NT2/D1 (cell line): ENCODE measurements at regions not wholly inside any gene's neighbourhood (a gene's known extent, or its start where the extent isn't known, plus 50 kb on each side); places are given as distances from the start of the nearest gene placed in this dataset.

ENCODE experiments used
- DNase-seq: peaks from one replicate; pipeline ENCODE4 v3.0.0-alpha.2; 2011; ENCODE audit warnings: low read depth, low spot score
- H3K27me3 ChIP-seq: 2 replicates; pipeline ENCODE4 v1.6.0; 2011; ENCODE audit warnings: mild to moderate bottlenecking; ENCODE audit not compliant: insufficient read length, insufficient read depth
- H3K36me3 ChIP-seq: 2 replicates; pipeline ENCODE4 v1.6.1; 2011; ENCODE audit warnings: mild to moderate bottlenecking, low read length, mixed read lengths; ENCODE audit not compliant: insufficient read depth, insufficient read length
- H3K4me1 ChIP-seq: 2 replicates; pipeline ENCODE4 v1.5.1; 2011; ENCODE audit not compliant: insufficient read depth, insufficient read length
- H3K4me3 ChIP-seq: 2 replicates; pipeline ENCODE4 v1.5.1; 2011; ENCODE audit warnings: low read depth; ENCODE audit not compliant: insufficient read length
- H3K9ac ChIP-seq: 2 replicates; pipeline ENCODE4 v1.6.0; 2011; ENCODE audit warnings: low read depth; ENCODE audit not compliant: insufficient read length
- H3K9me3 ChIP-seq: 2 replicates; pipeline ENCODE4 v1.5.1; 2011; ENCODE audit warnings: mild to moderate bottlenecking, low read length; ENCODE audit not compliant: insufficient read depth
- SUZ12 ChIP-seq: IDR thresholded peaks from 2 replicates; pipeline ENCODE4 v1.6.1; 2011; ENCODE audit not compliant: insufficient read length, insufficient read depth; ENCODE audit errors: extremely low read depth
- YY1 ChIP-seq: IDR thresholded peaks from 2 replicates; pipeline ENCODE4 v1.6.1; 2011; ENCODE audit not compliant: insufficient read length, insufficient read depth
- ZNF274 ChIP-seq: IDR thresholded peaks from 2 replicates; pipeline ENCODE4 v1.6.1; 2011; ENCODE audit warnings: mild to moderate bottlenecking, low read depth, low read length

DNA sequence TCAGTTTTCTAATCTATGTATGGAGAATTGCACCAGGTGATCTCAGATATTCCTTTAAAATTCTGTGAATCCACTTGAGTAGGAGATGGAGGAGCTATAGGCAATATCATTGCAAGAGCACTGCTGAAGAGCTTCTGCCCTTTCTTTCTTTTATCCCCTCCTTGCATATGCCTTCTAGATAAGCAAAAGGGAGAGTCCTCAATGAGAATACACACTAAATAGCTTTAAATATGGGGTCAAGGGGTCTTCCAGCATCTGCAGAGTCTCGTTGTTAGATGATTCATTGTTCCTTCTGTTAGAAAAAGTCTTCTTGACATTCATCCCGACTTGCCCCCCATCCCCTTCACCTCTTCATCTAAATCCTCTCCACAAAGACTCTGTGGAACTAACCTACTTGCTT lies 156.1 kb downstream of the PIK3R1 start:
- no peak for TF ChIP-seq SUZ12
- TF ChIP-seq ZNF274 = no peak
- no peak for TF ChIP-seq YY1
- H3K4me3 ChIP-seq = no peak overlapping the region
- no peak for DNase-seq
- no peaks in the 10 kb centered on the region for H3K27me3 ChIP-seq
- no peaks in the 10 kb centered on the region for H3K4me1 ChIP-seq
- H3K36me3 ChIP-seq = no peaks in the 10 kb centered on the region
- no peak overlapping the region for H3K9ac ChIP-seq
- H3K9me3 ChIP-seq = no peaks in the 10 kb centered on the region; the same call in 1 of the 2 replicates

DNA sequence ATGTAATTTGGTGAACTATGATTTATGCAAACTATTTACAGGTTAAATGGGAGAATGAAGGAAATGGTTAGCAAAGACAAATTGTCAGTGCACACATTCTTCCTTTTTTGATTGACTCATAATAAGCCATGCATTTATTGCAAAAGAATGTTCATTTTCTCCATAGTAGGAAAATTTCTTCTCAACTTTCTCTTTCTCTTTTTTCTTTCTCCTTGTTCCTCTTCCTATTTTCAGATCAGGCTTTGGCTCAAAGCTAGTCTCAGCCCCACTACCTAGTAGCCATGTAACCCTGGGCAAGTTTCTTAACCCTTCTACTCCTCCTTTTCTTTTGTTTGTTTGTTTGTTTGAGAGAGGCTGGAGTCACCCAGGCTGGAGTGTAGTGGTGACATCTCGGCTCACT lies 156.6 kb downstream of the PIK3R1 start:
- Histone ChIP-seq H3K9ac (no peak overlapping the region), H3K9me3 (no peaks in the 10 kb centered on the region; the same call in 1 of the 2 replicates), H3K4me1 (no peaks in the 10 kb centered on the region), H3K36me3 (no peaks in the 10 kb centered on the region), H3K27me3 (no peaks in the 10 kb centered on the region), H3K4me3 (no peak overlapping the region)
- DNase-seq = no peak
- TF ChIP-seq ZNF274 (no peak), SUZ12 (no peak), YY1 (no peak)

DNA sequence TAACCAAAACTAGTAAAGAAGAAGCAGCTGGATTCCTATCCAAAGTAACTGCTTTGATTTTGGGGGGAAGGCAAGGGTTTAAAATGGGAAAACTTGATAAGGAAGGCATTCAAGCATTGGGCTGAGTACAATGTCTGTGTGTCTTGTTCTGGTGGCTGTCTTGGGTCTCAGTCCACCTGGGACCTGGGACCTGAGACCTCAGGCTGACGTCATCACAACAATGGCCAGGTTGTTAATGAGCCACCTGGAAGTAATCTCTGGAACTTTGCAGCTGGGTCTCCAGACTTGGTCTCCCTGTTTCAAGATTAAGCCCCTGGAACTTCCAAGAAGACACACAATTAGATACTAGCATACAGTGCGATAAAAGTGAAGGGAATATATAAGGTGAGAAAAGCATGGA lies 157.5 kb downstream of the PIK3R1 start:
- no peak for DNase-seq
- Histone ChIP-seq H3K36me3 (no peaks in the 10 kb centered on the region), H3K4me1 (no peaks in the 10 kb centered on the region), H3K4me3 (no peak overlapping the region), H3K9me3 (no peaks in the 10 kb centered on the region; the same call in 1 of the 2 replicates), H3K9ac (no peak overlapping the region), H3K27me3 (no peaks in the 10 kb centered on the region)
- TF ChIP-seq SUZ12 = no peak
- TF ChIP-seq ZNF274 = no peak
- no peak for TF ChIP-seq YY1

GRCh38 chr5:68374796-68375518 lies 159.4 kb downstream of the PIK3R1 start:
- Histone ChIP-seq H3K9me3 (no peaks in the 10 kb centered on the region; the same call in 1 of the 2 replicates), H3K36me3 (no peaks in the 10 kb centered on the region), H3K4me1 (no peaks in the 10 kb centered on the region), H3K27me3 (no peaks in the 10 kb centered on the region), H3K9ac (no peak overlapping the region), H3K4me3 (no peak overlapping the region)
- TF ChIP-seq ZNF274 (no peak), YY1 (no peak), SUZ12 (no peak)
- no peak for DNase-seq

- H3K4me3 ChIP-seq = no peak overlapping the region
These were observed 160.0 kb downstream of the PIK3R1 start for GRCh38 chr5:68375540-68375939.

DNA sequence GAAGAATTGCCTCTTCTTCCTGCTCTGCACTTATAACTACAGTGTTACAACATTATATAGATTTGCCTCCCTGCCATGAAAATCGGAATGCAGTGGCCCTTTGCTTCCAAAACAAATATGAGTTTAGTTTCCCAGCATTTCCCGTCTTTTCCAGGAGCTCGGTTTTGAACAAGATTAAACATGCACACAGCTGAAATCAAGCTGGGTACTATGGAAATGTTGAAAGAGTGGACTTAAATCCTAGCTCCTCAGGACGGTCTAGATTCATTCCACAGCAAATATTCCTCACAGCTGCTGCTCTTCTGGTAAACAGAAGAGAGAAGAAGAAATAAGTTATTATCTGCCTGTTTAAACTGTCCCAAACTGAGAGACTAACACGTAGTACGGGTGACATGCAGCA lies 161.4 kb downstream of the PIK3R1 start:
- no peaks in the 10 kb centered on the region; the same call in 1 of the 2 replicates for H3K9me3 ChIP-seq
- H3K27me3 ChIP-seq = no peaks in the 10 kb centered on the region
- no peak for DNase-seq
- TF ChIP-seq ZNF274 = no peak
- no peak for TF ChIP-seq SUZ12
- TF ChIP-seq YY1 = no peak
- H3K4me3 ChIP-seq = no peak overlapping the region
- no peak overlapping the region for H3K9ac ChIP-seq
- H3K4me1 ChIP-seq = no peaks in the 10 kb centered on the region
- no peaks in the 10 kb centered on the region for H3K36me3 ChIP-seq

More at GRCh38 chr5:68375540-68375939, 160.0 kb downstream of the PIK3R1 start:
- no peaks in the 10 kb centered on the region for H3K36me3 ChIP-seq
- TF ChIP-seq ZNF274 (no peak), SUZ12 (no peak), YY1 (no peak)
- H3K4me1 ChIP-seq = no peaks in the 10 kb centered on the region
- no peaks in the 10 kb centered on the region for H3K27me3 ChIP-seq
- no peak overlapping the region for H3K9ac ChIP-seq
- H3K9me3 ChIP-seq = no peaks in the 10 kb centered on the region; the same call in 1 of the 2 replicates
- DNase-seq = no peak

- no peak overlapping the region for H3K9ac ChIP-seq
- no peaks in the 10 kb centered on the region for H3K4me1 ChIP-seq
- TF ChIP-seq SUZ12 (no peak), ZNF274 (no peak), YY1 (no peak)
- no peaks in the 10 kb centered on the region for H3K36me3 ChIP-seq
- DNase-seq = no peak
- H3K27me3 ChIP-seq = no peaks in the 10 kb centered on the region
- no peak overlapping the region for H3K4me3 ChIP-seq
- H3K9me3 ChIP-seq = no peaks in the 10 kb centered on the region; the same call in 1 of the 2 replicates
These were observed 162.2 kb downstream of the PIK3R1 start for GRCh38 chr5:68377733-68378132.
